Mammary epithelial cell (primary cell): ENCODE measurements at regions not wholly inside any gene's neighbourhood (a gene's known extent, or its start where the extent isn't known, plus 50 kb on each side); places are given as distances from the start of the nearest gene placed in this dataset.

Source experiments
- EZH2 ChIP-seq: IDR thresholded peaks from 2 replicates; pipeline ENCODE4 v1.6.1; 2012; ENCODE audit warnings: low read length, inconsistent platforms, borderline replicate concordance
- TF ChIP-seq, protein P1 (sequence below), 2 donors: IDR thresholded peaks in 1 of 2; conservative IDR thresholded peaks in 1 of 2; 2 replicates each; pipeline ENCODE4 v1.5.1; 2011 to 2012; ENCODE audit warnings: inconsistent platforms in 2 of 2, low read length in 2 of 2, mild to moderate bottlenecking in 2 of 2, control low read depth in 1 of 2, low read depth in 1 of 2; ENCODE audit not compliant: insufficient read depth in 1 of 2; ENCODE audit errors: extremely low read depth in 1 of 2

DNA sequence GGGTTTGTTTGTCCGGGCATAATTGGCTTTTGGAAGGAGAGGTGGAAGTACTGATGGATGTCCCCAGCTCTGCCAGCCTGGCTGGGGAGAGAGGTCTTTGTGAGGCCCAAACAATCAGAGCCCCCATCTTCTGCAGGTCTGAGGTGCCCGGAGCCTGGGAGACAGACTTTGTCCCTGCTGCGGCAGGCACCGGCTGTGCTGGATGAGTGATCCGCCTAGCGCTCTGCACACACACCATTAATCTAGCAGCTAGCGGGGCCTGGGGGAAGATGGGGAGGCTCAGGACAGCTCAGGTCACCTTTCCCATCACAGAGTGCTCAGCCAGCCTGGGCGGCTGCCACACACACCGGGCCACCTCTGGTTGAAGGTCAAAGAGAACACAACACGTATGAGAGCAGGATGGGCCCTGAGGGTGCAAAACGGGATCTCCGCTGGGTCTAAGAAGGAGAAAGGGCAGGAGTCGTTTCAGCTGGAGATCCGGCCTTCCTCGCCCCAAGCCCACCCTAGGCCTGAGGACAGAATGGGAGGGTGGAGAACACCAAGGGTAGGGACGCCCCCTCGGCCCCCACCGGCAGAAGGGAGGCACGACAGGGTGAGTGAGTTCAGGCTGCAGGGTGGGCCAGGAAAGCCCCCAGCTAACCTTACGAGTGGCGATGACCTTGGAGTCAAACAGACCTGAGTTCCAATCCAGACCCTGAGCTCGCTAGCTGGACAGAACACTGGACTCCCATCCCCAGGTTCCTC lies 341.8 kb downstream of the NPHP4 start:
- TF ChIP-seq, protein P1, sequence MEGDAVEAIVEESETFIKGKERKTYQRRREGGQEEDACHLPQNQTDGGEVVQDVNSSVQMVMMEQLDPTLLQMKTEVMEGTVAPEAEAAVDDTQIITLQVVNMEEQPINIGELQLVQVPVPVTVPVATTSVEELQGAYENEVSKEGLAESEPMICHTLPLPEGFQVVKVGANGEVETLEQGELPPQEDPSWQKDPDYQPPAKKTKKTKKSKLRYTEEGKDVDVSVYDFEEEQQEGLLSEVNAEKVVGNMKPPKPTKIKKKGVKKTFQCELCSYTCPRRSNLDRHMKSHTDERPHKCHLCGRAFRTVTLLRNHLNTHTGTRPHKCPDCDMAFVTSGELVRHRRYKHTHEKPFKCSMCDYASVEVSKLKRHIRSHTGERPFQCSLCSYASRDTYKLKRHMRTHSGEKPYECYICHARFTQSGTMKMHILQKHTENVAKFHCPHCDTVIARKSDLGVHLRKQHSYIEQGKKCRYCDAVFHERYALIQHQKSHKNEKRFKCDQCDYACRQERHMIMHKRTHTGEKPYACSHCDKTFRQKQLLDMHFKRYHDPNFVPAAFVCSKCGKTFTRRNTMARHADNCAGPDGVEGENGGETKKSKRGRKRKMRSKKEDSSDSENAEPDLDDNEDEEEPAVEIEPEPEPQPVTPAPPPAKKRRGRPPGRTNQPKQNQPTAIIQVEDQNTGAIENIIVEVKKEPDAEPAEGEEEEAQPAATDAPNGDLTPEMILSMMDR (conservative IDR thresholded peaks at IDR 0.05 in 1 of 2, IDR thresholded peaks at IDR 0.05 in 1 of 2; ENCODE audit: extremely low read depth in 1 of 2, insufficient read depth in 1 of 2, low read depth in 1 of 2, low read length in 2 of 2) = no peak
- no peak for TF ChIP-seq EZH2
